Mesendoderm (in vitro differentiated cells): ENCODE measurements at regions not wholly inside any gene's neighbourhood (a gene's known extent, or its start where the extent isn't known, plus 50 kb on each side); places are given as distances from the start of the nearest gene placed in this dataset.

Source experiments
- DNase-seq: peaks from one replicate; pipeline ENCODE4 v3.0.0; 2013
- H2AK5ac ChIP-seq: 2 replicates; pipeline ENCODE4 v1.6.1; 2013; ENCODE audit warnings: low read length, inconsistent platforms
- H2BK120ac ChIP-seq: 2 replicates; pipeline ENCODE4 v1.6.1; 2013; ENCODE audit warnings: low read depth, mild to moderate bottlenecking, low read length, moderate library complexity, mixed read lengths
- H2BK15ac ChIP-seq: replicated peaks from 2 replicates; pipeline ENCODE4 v1.6.1; 2013; ENCODE audit warnings: low read depth, mild to moderate bottlenecking, moderate library complexity
- H2BK5ac ChIP-seq: 2 replicates; pipeline ENCODE4 v1.6.1; 2013; ENCODE audit warnings: low read length, inconsistent platforms
- H3K18ac ChIP-seq: 2 replicates; pipeline ENCODE4 v1.6.1; 2013; ENCODE audit warnings: mild to moderate bottlenecking, low read length, mixed read lengths
- H3K23ac ChIP-seq: one replicate; pipeline ENCODE4 v1.6.1; 2013; ENCODE audit warnings: low read length
- H3K27ac ChIP-seq: 2 replicates; pipeline ENCODE4 v1.5.1; 2013; ENCODE audit warnings: low read depth, mild to moderate bottlenecking, inconsistent platforms, low read length, moderate library complexity
- H3K27me3 ChIP-seq: 2 replicates; pipeline ENCODE4 v1.6.1; 2013; ENCODE audit warnings: low read length, control low read depth, mild to moderate bottlenecking, inconsistent platforms; ENCODE audit not compliant: insufficient read depth, poor library complexity
- H3K36me3 ChIP-seq: 2 replicates; pipeline ENCODE4 v1.6.1; 2013; ENCODE audit warnings: low read length, inconsistent platforms; ENCODE audit not compliant: control insufficient read depth, insufficient read depth
- H3K4ac ChIP-seq: one replicate; pipeline ENCODE4 v1.6.1; 2013; ENCODE audit warnings: low read depth, mild to moderate bottlenecking, low read length, moderate library complexity
- H3K4me1 ChIP-seq: 2 replicates; pipeline ENCODE4 v1.6.1; 2013; ENCODE audit warnings: low read depth, low read length, inconsistent platforms; ENCODE audit not compliant: control insufficient read depth
- H3K4me2 ChIP-seq: 2 replicates; pipeline ENCODE4 v1.6.1; 2013; ENCODE audit warnings: low read length
- H3K4me3 ChIP-seq: 2 replicates; pipeline ENCODE4 v1.5.1; 2013; ENCODE audit warnings: mild to moderate bottlenecking, low read length
- H3K56ac ChIP-seq: one replicate; pipeline ENCODE4 v1.6.1; 2013; ENCODE audit warnings: low read length
- H3K79me1 ChIP-seq: 2 replicates; pipeline ENCODE4 v1.6.1; 2013; ENCODE audit warnings: low read length, inconsistent platforms
- H3K79me2 ChIP-seq: 2 replicates; pipeline ENCODE4 v1.6.1; 2013; ENCODE audit warnings: mild to moderate bottlenecking, low read length; ENCODE audit not compliant: control insufficient read depth, insufficient read depth
- H3K9ac ChIP-seq: 2 replicates; pipeline ENCODE4 v1.6.1; 2013; ENCODE audit warnings: low read length, inconsistent platforms
- H4K5ac ChIP-seq: one replicate; pipeline ENCODE4 v1.6.1; 2013; ENCODE audit warnings: low read length
- H4K8ac ChIP-seq: one replicate; pipeline ENCODE4 v1.6.1; 2013; ENCODE audit warnings: low read depth, mild to moderate bottlenecking, control low read depth, low read length, moderate library complexity
- WGBS: extraction: QIAGEN DNeasy Blood & Tissue Kit; methylation state at CpG from one replicate; pipeline ENCODE4 v1.1.7; 2013; ENCODE audit warnings: low lambda C conversion rate, missing lambda C conversion rate; ENCODE audit not compliant: insufficient coverage; ENCODE audit errors: extremely low coverage; 5-methylcytosine and 5-hydroxymethylcytosine counted together

DNA sequence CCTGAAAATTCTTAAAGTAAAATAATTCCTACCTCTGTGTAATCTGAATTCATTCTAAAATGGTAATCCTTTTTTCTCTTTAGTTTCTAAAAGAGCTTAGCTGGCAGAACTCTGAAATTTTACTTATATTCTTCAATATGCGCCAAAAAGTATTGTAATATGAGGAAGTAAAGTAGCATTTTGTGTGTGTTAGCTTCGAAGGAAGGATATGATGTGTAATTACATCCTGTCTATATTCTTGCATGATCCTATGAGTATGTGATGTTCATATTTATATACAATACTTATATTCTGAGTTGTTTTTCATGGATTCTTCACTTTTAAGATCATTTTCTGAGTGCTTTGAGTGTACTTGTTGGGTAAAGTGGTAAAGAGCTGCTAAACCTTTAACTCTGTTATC lies 402.9 kb upstream of the PKDCC start:
- H3K23ac ChIP-seq: no peak overlapping the region
- no peak overlapping the region for H4K5ac ChIP-seq
- no peaks in the 10 kb centered on the region for H3K79me2 ChIP-seq
- WGBS: no CpG with 5 or more reads among the region's 2 CpGs
- H2BK5ac ChIP-seq: no peak overlapping the region
- no peak overlapping the region for H2BK120ac ChIP-seq
- no peak overlapping the region for H3K56ac ChIP-seq
- H3K79me1 ChIP-seq: no peaks in the 10 kb centered on the region
- no peak for DNase-seq
- H3K4me2 ChIP-seq: no peak overlapping the region
- no peak overlapping the region for H4K8ac ChIP-seq
- H3K4me1 ChIP-seq: no peaks in the 10 kb centered on the region
- no peak overlapping the region for H2BK15ac ChIP-seq
- H2AK5ac ChIP-seq: no peak overlapping the region
- H3K4me3 ChIP-seq: no peak overlapping the region
- H3K27me3 ChIP-seq: no peaks in the 10 kb centered on the region
- H3K36me3 ChIP-seq: no peaks in the 10 kb centered on the region
- no peak overlapping the region for H3K27ac ChIP-seq
- no peak overlapping the region for H3K9ac ChIP-seq
- H3K4ac ChIP-seq: no peak overlapping the region
- no peak overlapping the region for H3K18ac ChIP-seq

DNA sequence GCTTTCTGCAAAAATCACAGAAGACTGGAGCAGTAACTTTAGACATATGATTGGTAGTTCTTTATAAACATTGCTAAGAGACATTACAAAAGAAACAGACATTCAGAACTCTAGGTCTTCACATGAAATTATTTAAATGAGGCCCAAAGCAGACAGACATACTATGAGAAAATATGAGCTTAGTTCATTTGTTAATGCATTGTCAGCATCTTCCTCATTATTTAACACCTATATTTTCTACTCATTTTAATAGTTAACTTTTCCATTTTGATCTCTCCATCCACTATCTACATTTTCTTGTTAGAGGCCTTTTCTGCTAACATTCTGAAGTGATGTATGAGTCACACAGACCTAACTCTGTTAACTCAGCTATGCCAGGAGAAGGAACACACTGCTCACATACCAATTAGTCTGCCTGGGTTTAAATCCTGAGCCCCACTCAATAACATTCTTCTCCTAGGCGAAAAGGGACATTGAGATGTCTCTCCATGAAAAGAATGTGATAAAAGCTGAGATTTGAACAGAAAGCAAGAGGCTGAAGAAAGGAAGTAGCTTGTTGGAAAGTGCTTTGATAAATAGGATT lies 400.3 kb upstream of the PKDCC start:
- Histone ChIP-seq H4K8ac (no peak overlapping the region), H3K4me1 (no peaks in the 10 kb centered on the region), H3K18ac (no peak overlapping the region), H3K36me3 (no peaks in the 10 kb centered on the region), H3K79me1 (no peaks in the 10 kb centered on the region), H4K5ac (no peak overlapping the region), H2BK5ac (no peak overlapping the region), H2AK5ac (no peak overlapping the region), H2BK15ac (no peak overlapping the region), H3K27me3 (no peaks in the 10 kb centered on the region), H3K56ac (no peak overlapping the region), H3K4me2 (no peak overlapping the region), H3K23ac (no peak overlapping the region), H2BK120ac (no peak overlapping the region), H3K4me3 (no peak overlapping the region), H3K27ac (no peak overlapping the region), H3K79me2 (no peaks in the 10 kb centered on the region), H3K4ac (no peak overlapping the region), H3K9ac (no peak overlapping the region)
- DNase-seq: no peak
- WGBS: no CpG with 5 or more reads among the region's 1 CpG

GRCh38 chr2:41657226-41657625 lies 390.6 kb upstream of the PKDCC start:
- Histone ChIP-seq H3K79me2 (no peaks in the 10 kb centered on the region), H3K23ac (no peak overlapping the region), H3K18ac (no peak overlapping the region), H3K36me3 (no peaks in the 10 kb centered on the region), H2BK5ac (no peak overlapping the region), H3K4me3 (no peak overlapping the region), H3K27ac (no peak overlapping the region), H4K8ac (no peak overlapping the region), H3K27me3 (no peaks in the 10 kb centered on the region), H3K79me1 (no peaks in the 10 kb centered on the region), H3K56ac (no peak overlapping the region), H2BK120ac (no peak overlapping the region), H2BK15ac (no peak overlapping the region), H3K9ac (no peak overlapping the region), H3K4me2 (no peak overlapping the region), H2AK5ac (no peak overlapping the region), H4K5ac (no peak overlapping the region), H3K4ac (no peak overlapping the region), H3K4me1 (no peaks in the 10 kb centered on the region)
- DNase-seq: no peak

DNA sequence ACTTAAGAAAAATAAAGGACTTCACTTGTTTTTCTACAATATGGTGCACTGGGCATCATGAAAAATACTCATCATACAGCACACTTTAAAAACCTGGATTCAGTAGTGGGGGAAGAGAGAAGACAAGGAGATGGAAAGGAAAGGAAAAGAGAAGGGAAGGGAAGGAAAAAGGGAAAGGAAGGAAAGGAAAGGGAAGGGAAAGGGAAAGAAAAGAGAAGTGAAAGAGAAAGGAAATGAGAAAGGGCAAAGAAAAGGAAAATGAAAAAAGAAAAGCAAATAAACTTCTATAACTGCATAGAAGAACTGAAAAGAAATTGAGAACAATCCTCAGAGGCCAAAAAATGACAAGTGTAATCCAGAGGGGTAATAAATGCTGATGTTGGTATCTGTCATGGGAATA lies 388.1 kb upstream of the PKDCC start:
- no peak overlapping the region for H4K5ac ChIP-seq
- no peaks in the 10 kb centered on the region for H3K79me2 ChIP-seq
- H3K4me1 ChIP-seq: no peaks in the 10 kb centered on the region
- no peaks in the 10 kb centered on the region for H3K27me3 ChIP-seq
- H3K4me3 ChIP-seq: no peak overlapping the region
- H2BK15ac ChIP-seq: no peak overlapping the region
- H3K4me2 ChIP-seq: no peak overlapping the region
- H3K9ac ChIP-seq: no peak overlapping the region
- no peaks in the 10 kb centered on the region for H3K36me3 ChIP-seq
- no peak overlapping the region for H2BK5ac ChIP-seq
- H4K8ac ChIP-seq: no peak overlapping the region
- no peak overlapping the region for H3K23ac ChIP-seq
- no peaks in the 10 kb centered on the region for H3K79me1 ChIP-seq
- H3K18ac ChIP-seq: no peak overlapping the region
- no peak overlapping the region for H3K4ac ChIP-seq
- DNase-seq: no peak
- no peak overlapping the region for H3K27ac ChIP-seq
- H3K56ac ChIP-seq: no peak overlapping the region
- no peak overlapping the region for H2AK5ac ChIP-seq
- no peak overlapping the region for H2BK120ac ChIP-seq

DNA sequence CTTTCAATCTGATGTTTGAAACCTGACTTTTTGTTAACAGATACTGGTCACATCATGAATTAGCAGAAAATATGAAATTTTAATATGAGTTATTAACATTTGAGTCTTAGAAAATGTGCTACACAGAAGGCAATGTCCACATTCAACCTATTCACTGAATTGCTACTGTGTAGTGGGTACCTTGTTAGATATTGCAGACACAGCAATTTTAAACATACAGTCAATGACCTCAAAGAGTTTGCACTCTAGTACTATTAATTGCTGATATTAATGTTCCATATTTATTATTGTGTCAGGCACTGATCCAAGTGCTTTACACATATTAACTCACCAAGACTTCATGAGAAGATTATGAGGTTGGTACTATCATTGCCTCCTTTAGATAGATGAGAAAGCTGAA lies 385.4 kb upstream of the PKDCC start:
- H3K4ac ChIP-seq: no peak overlapping the region

GRCh38 chr2:41663056-41663455 lies 384.8 kb upstream of the PKDCC start:
- no peak overlapping the region for H3K4me2 ChIP-seq

More for the DNA sequence above, 385.4 kb upstream of the PKDCC start:
- no peak overlapping the region for H3K56ac ChIP-seq
- no peak overlapping the region for H3K4me2 ChIP-seq
- no peak overlapping the region for H3K18ac ChIP-seq
- H2BK15ac ChIP-seq: no peak overlapping the region
- H2AK5ac ChIP-seq: no peak overlapping the region
- no peaks in the 10 kb centered on the region for H3K79me1 ChIP-seq
- H4K8ac ChIP-seq: no peak overlapping the region
- H3K27me3 ChIP-seq: no peaks in the 10 kb centered on the region
- no peak overlapping the region for H2BK5ac ChIP-seq
- no peak overlapping the region for H3K9ac ChIP-seq
- no peaks in the 10 kb centered on the region for H3K79me2 ChIP-seq
- H3K27ac ChIP-seq: no peak overlapping the region
- no peak overlapping the region for H3K4me3 ChIP-seq
- no peak for DNase-seq
- no peak overlapping the region for H4K5ac ChIP-seq
- no peak overlapping the region for H3K23ac ChIP-seq
- no peaks in the 10 kb centered on the region for H3K36me3 ChIP-seq
- H3K4me1 ChIP-seq: no peaks in the 10 kb centered on the region
- no peak overlapping the region for H2BK120ac ChIP-seq

More at GRCh38 chr2:41663056-41663455, 384.8 kb upstream of the PKDCC start:
- DNase-seq: peak; percentile 3
- H4K5ac ChIP-seq: no peak overlapping the region
- no peaks in the 10 kb centered on the region for H3K36me3 ChIP-seq
- no peak overlapping the region for H2BK5ac ChIP-seq
- H3K18ac ChIP-seq: no peak overlapping the region
- H2BK120ac ChIP-seq: no peak overlapping the region
- no peak overlapping the region for H3K4ac ChIP-seq
- no peak overlapping the region for H3K9ac ChIP-seq
- H3K4me1 ChIP-seq: no peaks in the 10 kb centered on the region
- no peak overlapping the region for H2AK5ac ChIP-seq
- H2BK15ac ChIP-seq: no peak overlapping the region
- no CpG with 5 or more reads among the region's 5 CpGs for WGBS
- H3K79me1 ChIP-seq: no peaks in the 10 kb centered on the region
- no peaks in the 10 kb centered on the region for H3K27me3 ChIP-seq
- no peak overlapping the region for H3K23ac ChIP-seq
- no peak overlapping the region for H3K4me3 ChIP-seq
- H3K79me2 ChIP-seq: no peaks in the 10 kb centered on the region
- no peak overlapping the region for H4K8ac ChIP-seq
- no peak overlapping the region for H3K27ac ChIP-seq
- H3K56ac ChIP-seq: no peak overlapping the region
